NB4 (cell line): ENCODE measurements at regions not wholly inside any gene's neighbourhood (a gene's known extent, or its start where the extent isn't known, plus 50 kb on each side); places are given as distances from the start of the nearest gene placed in this dataset.

Experiments used
- DNase-seq: peaks from one replicate; pipeline ENCODE4 v3.0.0; 2010; ENCODE audit warnings: low read depth
- H3K4me3 ChIP-seq: one replicate; pipeline ENCODE4 v1.5.1; 2011; ENCODE audit warnings: mild to moderate bottlenecking, low read depth, low read length, moderate library complexity
- MYC ChIP-seq: IDR thresholded peaks from 2 replicates; pipeline ENCODE4 v1.6.1; 2011; ENCODE audit warnings: low read depth, low read length
- POLR2A ChIP-seq: IDR thresholded peaks from 2 replicates; pipeline ENCODE4 v1.6.1; 2011; ENCODE audit warnings: mild to moderate bottlenecking; ENCODE audit not compliant: insufficient read length; ENCODE audit errors: extremely low read depth
- TF ChIP-seq, protein P1 (sequence below): IDR thresholded peaks from 2 replicates; pipeline ENCODE4 v1.6.1; 2011; ENCODE audit warnings: low read depth, low read length
- TF ChIP-seq, protein P2 (sequence below): IDR thresholded peaks from one replicate; pipeline ENCODE4 v1.5.1; 2012; ENCODE audit warnings: low read depth, low read length

DNA sequence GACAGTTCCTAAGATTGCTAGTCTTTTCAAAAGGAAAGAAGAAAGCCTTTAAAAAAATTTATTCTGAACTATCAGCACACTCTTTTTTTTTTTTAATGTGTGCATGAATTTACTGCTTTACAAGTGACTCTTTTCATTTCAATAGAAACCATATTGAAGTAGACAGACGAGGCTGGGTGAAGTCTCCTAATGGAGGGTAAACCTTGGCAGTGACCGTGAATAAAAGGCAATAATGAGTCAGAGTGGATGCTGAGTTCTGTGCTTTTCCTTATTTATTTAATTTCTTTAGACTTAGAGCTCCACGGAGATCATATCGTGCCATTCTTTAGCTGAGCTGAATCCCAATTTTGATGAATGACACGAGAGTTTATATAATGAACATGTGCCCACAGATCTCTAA is 196.9 kb downstream of the PRL start:
- TF ChIP-seq MYC (no peak), POLR2A (no peak)
- TF ChIP-seq, protein P1, sequence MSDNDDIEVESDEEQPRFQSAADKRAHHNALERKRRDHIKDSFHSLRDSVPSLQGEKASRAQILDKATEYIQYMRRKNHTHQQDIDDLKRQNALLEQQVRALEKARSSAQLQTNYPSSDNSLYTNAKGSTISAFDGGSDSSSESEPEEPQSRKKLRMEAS = no peak
- TF ChIP-seq, protein P2, sequence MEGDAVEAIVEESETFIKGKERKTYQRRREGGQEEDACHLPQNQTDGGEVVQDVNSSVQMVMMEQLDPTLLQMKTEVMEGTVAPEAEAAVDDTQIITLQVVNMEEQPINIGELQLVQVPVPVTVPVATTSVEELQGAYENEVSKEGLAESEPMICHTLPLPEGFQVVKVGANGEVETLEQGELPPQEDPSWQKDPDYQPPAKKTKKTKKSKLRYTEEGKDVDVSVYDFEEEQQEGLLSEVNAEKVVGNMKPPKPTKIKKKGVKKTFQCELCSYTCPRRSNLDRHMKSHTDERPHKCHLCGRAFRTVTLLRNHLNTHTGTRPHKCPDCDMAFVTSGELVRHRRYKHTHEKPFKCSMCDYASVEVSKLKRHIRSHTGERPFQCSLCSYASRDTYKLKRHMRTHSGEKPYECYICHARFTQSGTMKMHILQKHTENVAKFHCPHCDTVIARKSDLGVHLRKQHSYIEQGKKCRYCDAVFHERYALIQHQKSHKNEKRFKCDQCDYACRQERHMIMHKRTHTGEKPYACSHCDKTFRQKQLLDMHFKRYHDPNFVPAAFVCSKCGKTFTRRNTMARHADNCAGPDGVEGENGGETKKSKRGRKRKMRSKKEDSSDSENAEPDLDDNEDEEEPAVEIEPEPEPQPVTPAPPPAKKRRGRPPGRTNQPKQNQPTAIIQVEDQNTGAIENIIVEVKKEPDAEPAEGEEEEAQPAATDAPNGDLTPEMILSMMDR = no peak
- no peak overlapping the region for H3K4me3 ChIP-seq
- no peak for DNase-seq

DNA sequence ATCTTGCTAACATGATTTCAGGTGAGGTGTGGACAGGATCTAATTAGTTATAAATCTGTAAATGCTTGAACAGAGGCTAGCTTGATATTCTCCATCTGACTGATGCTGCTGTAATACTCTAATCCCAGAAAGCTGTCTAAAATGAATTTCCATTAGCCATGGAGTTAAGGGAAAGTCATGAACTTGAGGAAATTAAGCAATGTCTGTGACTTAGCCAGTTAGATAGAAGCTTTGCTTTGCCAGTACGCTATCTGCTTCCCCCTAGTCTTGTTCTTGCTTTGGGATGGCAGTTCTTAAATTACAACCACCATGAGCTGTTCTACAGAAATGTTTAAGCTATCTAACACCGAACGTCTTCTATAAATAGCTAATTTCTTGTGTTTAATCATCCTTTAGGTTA is 195.7 kb downstream of the PRL start:
- DNase-seq = no peak
- TF ChIP-seq, protein P1 = no peak
- TF ChIP-seq POLR2A (no peak), MYC (no peak)
- TF ChIP-seq, protein P2 = no peak
- no peak overlapping the region for H3K4me3 ChIP-seq

- no peak overlapping the region for H3K4me3 ChIP-seq
- DNase-seq = no peak
- TF ChIP-seq, protein P1 = no peak
- TF ChIP-seq POLR2A = no peak
- TF ChIP-seq MYC = no peak
- TF ChIP-seq, protein P2 = no peak
These were observed 194.2 kb downstream of the PRL start for GRCh38 chr6:22102671-22103070.

- no peak for DNase-seq
- TF ChIP-seq MYC = no peak
- TF ChIP-seq, protein P2 = no peak
- TF ChIP-seq, protein P1 = no peak
- no peak for TF ChIP-seq POLR2A
- no peak overlapping the region for H3K4me3 ChIP-seq
These were observed 190.4 kb downstream of the PRL start for GRCh38 chr6:22106451-22106850.

- TF ChIP-seq, protein P2 = no peak
- TF ChIP-seq POLR2A = no peak
- TF ChIP-seq MYC = no peak
- TF ChIP-seq, protein P1 = no peak
- no peak for DNase-seq
- no peak overlapping the region for H3K4me3 ChIP-seq
These were observed 189.9 kb downstream of the PRL start for GRCh38 chr6:22106961-22107360.

DNA sequence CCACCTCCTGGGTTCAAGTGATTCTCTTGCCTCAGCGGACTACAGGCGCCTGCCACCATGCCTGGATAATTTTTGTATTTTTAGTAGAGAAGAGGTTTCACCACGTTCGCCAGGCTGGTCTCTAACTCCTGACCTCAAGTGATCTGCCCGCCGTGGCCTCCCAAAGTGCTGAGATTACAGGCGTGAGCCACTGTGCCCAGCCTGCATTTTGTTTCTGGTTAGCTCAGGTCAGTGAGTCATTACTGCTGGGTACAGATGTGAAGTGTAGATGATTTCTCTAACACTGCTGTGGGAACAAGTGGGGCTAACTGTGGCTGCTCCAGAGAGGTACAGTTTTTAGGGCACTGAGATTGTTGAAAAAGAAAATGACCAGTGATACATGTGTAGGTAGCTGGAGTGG is 188.6 kb downstream of the PRL start:
- H3K4me3 ChIP-seq = no peak overlapping the region
- no peak for DNase-seq
- no peak for TF ChIP-seq POLR2A
- TF ChIP-seq, protein P2 = no peak
- no peak for TF ChIP-seq MYC
- TF ChIP-seq, protein P1 = no peak
